H1 (cell line): ENCODE measurements at regions not wholly inside any gene's neighbourhood (a gene's known extent, or its start where the extent isn't known, plus 50 kb on each side); places are given as distances from the start of the nearest gene placed in this dataset.

Experiments used
- CTCF ChIA-PET: fragments of 300-600 bp; sonication (Branson Sonifier 250); formaldehyde crosslinking; loops from one replicate; lab custom pipeline; 2021; ENCODE audit not compliant: partially characterized antibody; lab: Charles Lee
- POLR2A ChIA-PET: fragments of 300-600 bp; sonication (Branson Sonifier 250); formaldehyde crosslinking; loops from one replicate; lab custom pipeline; 2021; ENCODE audit warnings: inconsistent platforms; ENCODE audit not compliant: partially characterized antibody; lab: Charles Lee
- DNase-seq, 2 experiments: peaks; one replicate each; pipeline versions ENCODE4 v3.0.0 to v3.0.0-alpha.2; 2010 to 2022; ENCODE audit warnings: low spot score in 2 of 2, low read depth in 1 of 2, mixed read lengths in 1 of 2
- FAIRE-seq: peaks from 2 replicates; lab custom pipeline; 2011; peaks lifted over from hg19 to GRCh38; lab: Jason Lieb, UNC
- H2AFZ ChIP-seq: 2 replicates; pipeline ENCODE4 v1.8.1; 2012; ENCODE audit warnings: low read length, inconsistent platforms
- H2AK5ac ChIP-seq: 2 replicates; pipeline ENCODE4 v1.6.1; 2013; ENCODE audit warnings: low read depth, low read length
- H2BK120ac ChIP-seq: replicated peaks from 2 replicates; pipeline ENCODE3; 2013; ENCODE audit warnings: low read depth, low read length, inconsistent platforms
- H2BK12ac ChIP-seq: 2 replicates; pipeline ENCODE4 v1.6.1; 2013; ENCODE audit warnings: low read depth, low read length
- H2BK15ac ChIP-seq: 2 replicates; pipeline ENCODE4 v1.6.1; 2013; ENCODE audit warnings: low read length
- H2BK20ac ChIP-seq: 2 replicates; pipeline ENCODE4 v1.6.1; 2013; ENCODE audit warnings: low read length
- H2BK5ac ChIP-seq: 2 replicates; pipeline ENCODE4 v1.6.1; 2013; ENCODE audit warnings: low read depth, low read length
- H3K14ac ChIP-seq: 2 replicates; pipeline ENCODE4 v1.6.1; 2013; ENCODE audit warnings: inconsistent platforms; ENCODE audit not compliant: insufficient read length
- H3K18ac ChIP-seq: 2 replicates; pipeline ENCODE4 v1.6.1; 2013; ENCODE audit warnings: low read length; ENCODE audit errors: extremely low read depth
- H3K23ac ChIP-seq: 2 replicates; pipeline ENCODE4 v1.6.1; 2013; ENCODE audit warnings: inconsistent platforms; ENCODE audit not compliant: insufficient read length
- H3K23me2 ChIP-seq: 2 replicates; pipeline ENCODE4 v1.6.1; 2013; ENCODE audit warnings: low read depth, low read length
- H3K27ac ChIP-seq: 2 replicates; pipeline ENCODE4 v1.6.1; 2011; ENCODE audit warnings: low read depth, low read length, inconsistent platforms
- H3K27me3 ChIP-seq, 4 experiments: replicated peaks in 1 of 4; 1 replicate in 1 of 4; 2 replicates in 3 of 4; pipeline versions ENCODE4 v1.6.1 to v1.8.1; 2011 to 2013; ENCODE audit warnings: low read length in 3 of 4, mild to moderate bottlenecking in 3 of 4, inconsistent platforms in 2 of 4, mixed read lengths in 2 of 4, moderate library complexity in 1 of 4; ENCODE audit not compliant: control insufficient read depth in 3 of 4, insufficient read depth in 3 of 4; ENCODE audit errors: extremely low read depth in 1 of 4
- H3K36me3 ChIP-seq, 4 experiments: 2 replicates each; pipeline versions ENCODE4 v1.6.1 to v1.8.1; 2011 to 2013; ENCODE audit warnings: mild to moderate bottlenecking in 4 of 4, low read length in 3 of 4, moderate library complexity in 2 of 4, control low read depth in 1 of 4, inconsistent platforms in 1 of 4; ENCODE audit not compliant: insufficient read depth in 4 of 4, control insufficient read depth in 2 of 4
- H3K4ac ChIP-seq: replicated peaks from 2 replicates; pipeline ENCODE3; 2013; ENCODE audit warnings: low read length, low read depth, mixed read lengths, inconsistent platforms; ENCODE audit not compliant: insufficient read length
- H3K4me1 ChIP-seq, 4 experiments: replicated peaks in 1 of 4; 1 replicate in 1 of 4; 2 replicates in 3 of 4; pipeline versions ENCODE4 v1.6.1 to v1.8.1; 2011 to 2013; ENCODE audit warnings: low read length in 3 of 4, inconsistent platforms in 2 of 4, mixed read lengths in 1 of 4; ENCODE audit not compliant: insufficient read depth in 4 of 4, control insufficient read depth in 3 of 4
- H3K4me2 ChIP-seq, 2 experiments: 2 replicates each; pipeline versions ENCODE4 v1.6.1 to v1.8.1; 2011 to 2013; ENCODE audit warnings: low read depth in 2 of 2, low read length in 2 of 2, control low read depth in 1 of 2, inconsistent platforms in 1 of 2, mild to moderate bottlenecking in 1 of 2; ENCODE audit not compliant: insufficient read depth in 1 of 2
- H3K4me3 ChIP-seq, 4 experiments: fragments of 200-600, 300-600 bp in 1 of 4; sonication (generic), shearing (Covaris generic), sonication (Bioruptor Twin) in 1 of 4; 2 replicates each; pipeline versions ENCODE4 v1.5.1 to v1.8.1; 2011 to 2016; ENCODE audit warnings: low read length in 4 of 4, low read depth in 3 of 4, control low read depth in 2 of 4, inconsistent platforms in 2 of 4, mild to moderate bottlenecking in 2 of 4, mixed read lengths in 1 of 4, moderate library complexity in 1 of 4; ENCODE audit not compliant: insufficient read depth in 2 of 4; ENCODE audit errors: extremely low read depth in 1 of 4
- H3K56ac ChIP-seq: replicated peaks from 2 replicates; pipeline ENCODE3; 2013; ENCODE audit warnings: low read depth, mild to moderate bottlenecking, mixed read lengths, low read length, inconsistent platforms; ENCODE audit not compliant: insufficient read length
- H3K79me1 ChIP-seq: 2 replicates; pipeline ENCODE4 v1.6.1; 2013; ENCODE audit warnings: low read depth, low read length, control low read depth
- H3K79me2 ChIP-seq, 2 experiments: 2 replicates each; pipeline versions ENCODE4 v1.6.1 to v1.8.1; 2012 to 2013; ENCODE audit warnings: low read length in 2 of 2, mild to moderate bottlenecking in 2 of 2, inconsistent platforms in 1 of 2; ENCODE audit not compliant: insufficient read depth in 2 of 2, control insufficient read depth in 1 of 2
- H3K9ac ChIP-seq, 4 experiments: replicated peaks in 1 of 4; 1 replicate in 1 of 4; 2 replicates in 3 of 4; pipeline versions ENCODE4 v1.6.1 to v1.8.1; 2011 to 2013; ENCODE audit warnings: low read depth in 3 of 4, low read length in 3 of 4, control low read depth in 2 of 4, mild to moderate bottlenecking in 2 of 4, moderate library complexity in 2 of 4, inconsistent platforms in 1 of 4; ENCODE audit errors: extremely low read depth in 1 of 4
- H3K9me3 ChIP-seq, 2 experiments: 2 replicates each; pipeline versions ENCODE4 v1.6.1 to v1.8.1; 2012 to 2013; ENCODE audit warnings: mild to moderate bottlenecking in 2 of 2, moderate library complexity in 2 of 2, control low read depth in 1 of 2, inconsistent platforms in 1 of 2, low read depth in 1 of 2, low read length in 1 of 2, mixed read lengths in 1 of 2; ENCODE audit not compliant: insufficient read depth in 2 of 2
- H4K20me1 ChIP-seq, 2 experiments: replicated peaks in 1 of 2; 2 replicates each; pipeline versions ENCODE3 to v1.8.1; 2011 to 2013; ENCODE audit warnings: inconsistent platforms in 2 of 2, low read length in 2 of 2, mild to moderate bottlenecking in 1 of 2; ENCODE audit not compliant: insufficient read depth in 2 of 2, control insufficient read depth in 1 of 2
- H4K5ac ChIP-seq: 2 replicates; pipeline ENCODE4 v1.6.1; 2013; ENCODE audit warnings: low read length, low read depth, mixed read lengths, inconsistent platforms; ENCODE audit not compliant: insufficient read length
- H4K8ac ChIP-seq: 2 replicates; pipeline ENCODE4 v1.8.0; 2013; ENCODE audit warnings: mild to moderate bottlenecking, moderate library complexity, low read length, inconsistent platforms; ENCODE audit not compliant: insufficient read depth; ENCODE audit errors: extremely low read depth
- H4K91ac ChIP-seq: replicated peaks from 2 replicates; pipeline ENCODE3; 2013; ENCODE audit warnings: low read length, mixed read lengths, inconsistent platforms; ENCODE audit not compliant: insufficient read length
- CBX5 ChIP-seq: fragments of 300-800, 300-1000 bp; sonication (generic); IDR thresholded peaks from 2 replicates; pipeline ENCODE4 v1.7.1; 2016; ENCODE audit warnings: antibody characterized with exemption, low read length, low read depth
- CBX8 ChIP-seq: fragments of 300-800, 300-1000 bp; sonication (generic); IDR thresholded peaks from 2 replicates; pipeline ENCODE4 v1.7.1; 2016; ENCODE audit warnings: low read depth, low read length, borderline replicate concordance
- CHD1 ChIP-seq: IDR thresholded peaks from 2 replicates; pipeline ENCODE4 v1.6.1; 2012; ENCODE audit warnings: low read depth, low read length, improper control_type of control experiment
- EGR1 ChIP-seq: IDR thresholded peaks from 2 replicates; pipeline ENCODE4 v1.6.1; 2011; ENCODE audit warnings: low read depth, low read length, borderline replicate concordance
- EP300 ChIP-seq, 2 experiments: IDR thresholded peaks; 1 replicate in 1 of 2; 2 replicates in 1 of 2; pipeline ENCODE4 v1.6.1; 2011 to 2012; ENCODE audit warnings: low read depth in 2 of 2, low read length in 2 of 2, mild to moderate bottlenecking in 2 of 2, borderline replicate concordance in 1 of 2, inconsistent platforms in 1 of 2, moderate library complexity in 1 of 2
- GABPA ChIP-seq: IDR thresholded peaks from 2 replicates; pipeline ENCODE4 v1.6.1; 2011; ENCODE audit warnings: mild to moderate bottlenecking, low read length, moderate library complexity, borderline replicate concordance; ENCODE audit not compliant: insufficient read depth
- HDAC2 ChIP-seq, 2 experiments: fragments of 300-600 bp in 1 of 2; sonication (generic) in 1 of 2; IDR thresholded peaks; 2 replicates each; pipeline ENCODE4 v1.6.1; 2011 to 2012; ENCODE audit warnings: low read depth in 2 of 2, low read length in 2 of 2, mild to moderate bottlenecking in 2 of 2, moderate library complexity in 2 of 2, borderline replicate concordance in 1 of 2, inconsistent platforms in 1 of 2
- KDM1A ChIP-seq: fragments of 200-600, 300-600 bp; sonication (generic); IDR thresholded peaks from 2 replicates; pipeline ENCODE4 v1.7.1; 2016; ENCODE audit warnings: mild to moderate bottlenecking, low read length, borderline replicate concordance
- KDM5A ChIP-seq: fragments of 200-600 bp; IDR thresholded peaks from 2 replicates; pipeline ENCODE4 v1.7.1; 2012; ENCODE audit warnings: mild to moderate bottlenecking, low read length, inconsistent platforms, mixed read lengths
- PHF8 ChIP-seq: fragments of 200-600 bp; sonication (generic); conservative IDR thresholded peaks from 2 replicates; pipeline ENCODE4 v1.7.1; 2012; ENCODE audit warnings: low read depth, mild to moderate bottlenecking, inconsistent platforms, low read length, moderate library complexity
- POU5F1 ChIP-seq: IDR thresholded peaks from 2 replicates; pipeline ENCODE4 v1.6.1; 2011; ENCODE audit warnings: low read depth, mild to moderate bottlenecking, low read length, moderate library complexity
- RXRA ChIP-seq: IDR thresholded peaks from 2 replicates; pipeline ENCODE4 v1.6.1; 2011; ENCODE audit warnings: low read depth, mild to moderate bottlenecking, low read length, moderate library complexity; ENCODE audit not compliant: insufficient read depth
- SP2 ChIP-seq: IDR thresholded peaks from 2 replicates; pipeline ENCODE4 v1.6.1; 2012; ENCODE audit warnings: mild to moderate bottlenecking, low read length, inconsistent platforms
- SUZ12 ChIP-seq: fragments of 200-600 bp; sonication (generic); IDR thresholded peaks from 2 replicates; pipeline ENCODE4 v1.6.1; 2012; ENCODE audit warnings: mild to moderate bottlenecking, inconsistent platforms, low read length, moderate library complexity, mixed read lengths
- WGBS, 2 experiments: shearing (Covaris generic) in 1 of 2; methylation state at CpG; one replicate each; pipeline versions ENCODE4 v1.1.6 to v1.1.7; 2013 to 2015; ENCODE audit warnings: low lambda C conversion rate in 2 of 2, mixed read lengths in 2 of 2, inconsistent platforms in 1 of 2, low coverage in 1 of 2, missing lambda C conversion rate in 1 of 2; ENCODE audit not compliant: insufficient replicate concordance in 2 of 2, insufficient coverage in 1 of 2, insufficient read length in 1 of 2; ENCODE audit errors: extremely low coverage in 1 of 2, missing lambda C conversion rate in 1 of 2; 5-methylcytosine and 5-hydroxymethylcytosine counted together

DNA sequence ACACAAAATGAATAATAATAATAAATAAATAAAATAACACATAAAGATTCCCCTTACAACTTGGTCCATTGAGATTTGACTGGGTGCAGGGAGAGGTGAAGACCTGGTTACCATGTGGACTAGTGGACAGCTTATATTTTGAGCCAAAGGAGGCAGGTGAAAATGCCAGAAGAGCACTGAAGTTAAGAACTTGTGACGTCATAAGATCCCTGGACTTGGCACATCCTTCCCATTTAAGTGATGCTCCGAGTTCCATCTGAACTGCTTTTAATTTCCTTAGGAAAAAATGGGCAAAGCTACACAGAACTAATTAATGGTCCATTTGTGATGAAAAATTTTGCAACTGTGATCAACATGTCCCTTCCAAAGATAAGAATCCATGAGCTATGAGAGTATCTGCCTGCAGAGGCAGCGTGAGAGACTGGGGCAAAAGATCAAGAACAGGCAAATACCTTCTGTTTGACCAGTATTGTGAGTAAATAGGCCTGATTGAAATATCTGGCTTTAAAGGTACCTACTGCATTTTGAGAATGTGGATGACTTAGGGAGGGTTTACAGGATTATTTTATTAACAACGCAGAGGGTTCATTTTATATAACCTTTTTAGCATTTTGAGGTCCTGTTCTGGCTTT is 101.2 kb upstream of the POT1 start:
- H2BK120ac ChIP-seq: no peak overlapping the region
- H3K14ac ChIP-seq: no peak overlapping the region
- DNase-seq (no peak), FAIRE-seq (no peak)
- H3K79me2 ChIP-seq: no peaks in the 10 kb centered on the region
- no peak overlapping the region for H3K56ac ChIP-seq
- no peak overlapping the region for H2AFZ ChIP-seq
- no peak overlapping the region for H4K5ac ChIP-seq
- 84% methylated on average over 4 of the region's 4 CpGs; no CpG with 5 or more reads in 1 of the 2 experiments for WGBS, 2 experiments
- no peaks in the 10 kb centered on the region for H3K9me3 ChIP-seq
- no peaks in the 10 kb centered on the region for H3K27me3 ChIP-seq
- H2BK15ac ChIP-seq: no peak overlapping the region
- H4K8ac ChIP-seq: no peak overlapping the region
- H3K4me1 ChIP-seq: no peaks in the 10 kb centered on the region
- H2BK5ac ChIP-seq: no peak overlapping the region
- H2BK12ac ChIP-seq: no peak overlapping the region
- H4K20me1 ChIP-seq: no peaks in the 10 kb centered on the region
- no peaks in the 10 kb centered on the region for H3K79me1 ChIP-seq
- no peak overlapping the region for H3K18ac ChIP-seq
- no peak overlapping the region for H3K4me2 ChIP-seq
- H2AK5ac ChIP-seq: no peak overlapping the region
- H3K27ac ChIP-seq: no peak overlapping the region
- H2BK20ac ChIP-seq: no peak overlapping the region
- H3K23ac ChIP-seq: no peak overlapping the region
- H3K4me3 ChIP-seq: no peak overlapping the region
- ChIA-PET POLR2A (no interaction called here), CTCF (interaction anchor here (1.4 to 1.5 kb wide), 2 partner anchors 31 to 286 kb away, joined by 3 read pairs; no protein-coding TSS in a partner anchor)
- H4K91ac ChIP-seq: no peak overlapping the region
- no peaks in the 10 kb centered on the region for H3K23me2 ChIP-seq
- H3K4ac ChIP-seq: no peak overlapping the region
- no peaks in the 10 kb centered on the region for H3K36me3 ChIP-seq
- H3K9ac ChIP-seq: no peak overlapping the region
- TF ChIP-seq CHD1: no peak
- no peak for TF ChIP-seq PHF8
- TF ChIP-seq HDAC2 (IDR thresholded peaks at IDR 0.05; ENCODE audit: borderline replicate concordance in 1 of 2, low read depth in 2 of 2, low read length in 2 of 2): no peak
- TF ChIP-seq RXRA: no peak
- no peak for TF ChIP-seq KDM5A
- TF ChIP-seq GABPA: no peak
- TF ChIP-seq KDM1A: no peak
- TF ChIP-seq POU5F1: no peak
- no peak for TF ChIP-seq CBX8
- no peak for TF ChIP-seq SP2
- TF ChIP-seq EP300 (IDR thresholded peaks at IDR 0.05; ENCODE audit: borderline replicate concordance in 1 of 2, low read depth in 2 of 2, low read length in 2 of 2): no peak
- no peak for TF ChIP-seq EGR1
- no peak for TF ChIP-seq SUZ12
- TF ChIP-seq CBX5: no peak
